GM21528 (cell line): ENCODE measurements at regions not wholly inside any gene's neighbourhood (a gene's known extent, or its start where the extent isn't known, plus 50 kb on each side); places are given as distances from the start of the nearest gene placed in this dataset.
"Not testable (repeated sequence)": the region's sequence is repeated elsewhere in the genome, so short reads cannot be mapped to it uniquely, and the experiment has no call there.

ENCODE experiments used
- ATAC-seq: cut with Tn5 transposase; IDR thresholded peaks from one replicate; pipeline ENCODE4 v1.9.1; 2021; ENCODE audit warnings: mild to moderate bottlenecking, moderate library complexity; ENCODE audit not compliant: unreplicated experiment, low FRiP score

- not testable (repeated sequence) for ATAC-seq
Measured at GRCh38 chr14:105672450-105673200, 146.2 kb downstream of the TMEM121 start.

- not testable (repeated sequence) for ATAC-seq
Measured at GRCh38 chr14:105675433-105675832, 149.1 kb downstream of the TMEM121 start.

- not testable (repeated sequence) for ATAC-seq
Measured at GRCh38 chr14:105675905-105676670, 149.7 kb downstream of the TMEM121 start.

- not testable (repeated sequence) for ATAC-seq
Measured at GRCh38 chr14:105678057-105678456, 151.7 kb downstream of the TMEM121 start.

- ATAC-seq, result peak; percentile 2
Measured at GRCh38 chr14:105678996-105679958, 152.9 kb downstream of the TMEM121 start.

- ATAC-seq, result peak; percentile 46
Measured at GRCh38 chr14:105679959-105680735, 153.8 kb downstream of the TMEM121 start.

GRCh38 chr14:105680736-105681098 lies 154.3 kb downstream of the TMEM121 start:
- peak; percentile 39 for ATAC-seq

- ATAC-seq, result not testable (repeated sequence)
Measured at GRCh38 chr14:105681606-105682185, 155.3 kb downstream of the TMEM121 start.

GRCh38 chr14:105682442-105682841 lies 156.1 kb downstream of the TMEM121 start:
- not testable (repeated sequence) for ATAC-seq

- no peak for ATAC-seq
Measured at GRCh38 chr14:105682956-105683570, 156.7 kb downstream of the TMEM121 start.

- not testable (repeated sequence) for ATAC-seq
Measured at GRCh38 chr14:105684056-105684455, 157.7 kb downstream of the TMEM121 start.

GRCh38 chr14:105684597-105684996 lies 158.2 kb downstream of the TMEM121 start:
- not testable (repeated sequence) for ATAC-seq

- ATAC-seq, result no peak
Measured at GRCh38 chr14:105685003-105685402, 158.6 kb downstream of the TMEM121 start.

- not testable (repeated sequence) for ATAC-seq
Measured at GRCh38 chr14:105685605-105686004, 159.2 kb downstream of the TMEM121 start.

- ATAC-seq, result peak; percentile 12
Measured at GRCh38 chr14:105686050-105686449, 159.7 kb downstream of the TMEM121 start.

- ATAC-seq, result not testable (repeated sequence)
Measured at GRCh38 chr14:105686462-105687170, 160.2 kb downstream of the TMEM121 start.

- ATAC-seq, result not testable (repeated sequence)
Measured at GRCh38 chr14:105687171-105688022, 161.0 kb downstream of the TMEM121 start.

- ATAC-seq, result peak; percentile 28
Measured at GRCh38 chr14:105688023-105688351, 161.6 kb downstream of the TMEM121 start.
